Stimulated activated effector memory CD8-positive, alpha-beta T cell treated with anti-CD3 and anti-CD28 coated beads, Interleukin-12 subunit alpha, Interleukin-12 subunit beta, amount 100 ng/mL, for 72 hours (primary cell): ENCODE measurements at regions not wholly inside any gene's neighbourhood (a gene's known extent, or its start where the extent isn't known, plus 50 kb on each side); places are given as distances from the start of the nearest gene placed in this dataset.
"Not testable (repeated sequence)": the region's sequence is repeated elsewhere in the genome, so short reads cannot be mapped to it uniquely, and the experiment has no call there.

Source experiments
- ATAC-seq: fragments of 150-1000 bp; cut with Tn5 transposase; 2 replicates; pipeline ENCODE4 v1.10.0; 2021
- DNase-seq, 2 donors: peaks; one replicate each; pipeline ENCODE4 v3.0.0; 2021 to 2022; ENCODE audit warnings: low spot score in 2 of 2
- H3K27ac Mint-ChIP-seq: one replicate; pipeline ENCODE4 v1.8.0; 2022; ENCODE audit warnings: mild to moderate bottlenecking, mixed read lengths
- H3K36me3 Mint-ChIP-seq: one replicate; pipeline ENCODE4 v1.8.0; 2022; ENCODE audit warnings: mild to moderate bottlenecking, mixed read lengths
- H3K4me1 Mint-ChIP-seq: one replicate; pipeline ENCODE4 v1.8.0; 2022; ENCODE audit warnings: mixed read lengths
- H3K4me3 Mint-ChIP-seq: one replicate; pipeline ENCODE4 v1.8.0; 2022; ENCODE audit warnings: mild to moderate bottlenecking, mixed read lengths
- H3K9me3 Mint-ChIP-seq: one replicate; pipeline ENCODE4 v1.8.0; 2022; ENCODE audit warnings: mixed read lengths

DNA sequence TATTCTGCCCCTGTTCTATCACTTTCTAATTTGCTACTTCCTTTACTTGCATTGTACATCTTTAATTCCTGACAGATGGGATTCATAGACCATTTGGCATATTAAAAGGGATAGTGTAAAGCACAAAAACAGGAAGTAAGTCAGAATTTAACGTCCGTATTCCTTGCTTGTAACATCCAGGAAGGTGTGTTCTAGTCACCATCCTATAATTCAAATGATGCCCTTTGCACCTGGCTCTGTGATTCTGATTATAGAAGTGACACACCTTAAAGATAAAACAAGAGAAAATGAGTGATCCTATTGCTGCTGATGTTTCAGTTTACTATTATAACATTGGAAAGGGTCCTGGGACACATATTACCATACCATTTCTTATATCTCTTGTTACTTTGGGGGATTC is 238.7 kb upstream of the NR3C2 start:
- ATAC-seq (no peak), DNase-seq (no peak)
- H3K4me3 Mint-ChIP-seq, result no peak overlapping the region
- H3K9me3 Mint-ChIP-seq, result no peaks in the 10 kb centered on the region
- no peak overlapping the region for H3K27ac Mint-ChIP-seq
- no peaks in the 10 kb centered on the region for H3K36me3 Mint-ChIP-seq
- no peaks in the 10 kb centered on the region for H3K4me1 Mint-ChIP-seq

DNA sequence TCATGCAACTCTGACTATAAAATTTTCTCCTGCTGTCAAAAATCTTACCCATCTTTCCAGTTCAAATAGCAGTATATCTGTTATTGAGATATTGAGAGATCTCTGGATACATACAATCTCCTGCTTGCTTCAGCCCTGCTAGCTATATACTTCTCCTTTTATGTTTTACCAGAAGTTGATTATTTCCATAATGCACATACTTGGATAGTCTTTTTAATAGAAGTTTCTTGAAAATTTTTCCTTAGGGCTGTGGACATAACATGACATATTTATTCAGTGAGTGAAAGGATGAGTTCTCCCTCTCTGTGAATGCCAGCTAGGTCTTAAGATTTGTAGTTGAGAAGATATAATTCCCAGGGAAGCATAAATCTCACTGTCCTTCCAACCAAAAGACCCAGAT is 234.1 kb upstream of the NR3C2 start:
- no peaks in the 10 kb centered on the region for H3K4me1 Mint-ChIP-seq
- DNase-seq (no peak), ATAC-seq (no peak)
- H3K4me3 Mint-ChIP-seq, result no peak overlapping the region
- no peaks in the 10 kb centered on the region for H3K9me3 Mint-ChIP-seq
- H3K36me3 Mint-ChIP-seq, result no peaks in the 10 kb centered on the region
- H3K27ac Mint-ChIP-seq, result no peak overlapping the region

DNA sequence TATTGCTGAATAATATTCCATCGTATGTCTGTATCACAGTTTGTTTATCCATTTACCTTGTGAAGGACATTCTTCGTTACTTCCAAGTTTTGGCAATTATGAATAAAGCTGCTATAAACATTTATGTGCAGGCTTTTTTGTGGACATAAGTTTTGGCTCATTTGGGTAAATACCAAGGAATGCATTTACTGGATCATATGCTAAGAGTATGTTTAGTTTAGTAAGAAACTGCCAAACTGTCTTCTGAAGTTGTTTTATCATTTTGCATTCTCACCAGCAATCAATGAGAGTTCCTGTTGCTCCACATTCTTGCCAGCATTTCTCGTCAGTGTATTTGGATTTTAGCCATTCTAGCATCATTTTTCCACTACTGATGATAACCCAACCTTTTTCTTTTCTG is 232.7 kb upstream of the NR3C2 start:
- no peaks in the 10 kb centered on the region for H3K9me3 Mint-ChIP-seq
- DNase-seq (no peak), ATAC-seq (no peak)
- H3K4me3 Mint-ChIP-seq, result no peak overlapping the region
- no peaks in the 10 kb centered on the region for H3K36me3 Mint-ChIP-seq
- H3K4me1 Mint-ChIP-seq, result no peaks in the 10 kb centered on the region
- no peak overlapping the region for H3K27ac Mint-ChIP-seq

- no peaks in the 10 kb centered on the region for H3K36me3 Mint-ChIP-seq
- H3K4me3 Mint-ChIP-seq, result no peak overlapping the region
- H3K27ac Mint-ChIP-seq, result no peak overlapping the region
- ATAC-seq (no peak), DNase-seq (no peak)
- no peaks in the 10 kb centered on the region for H3K4me1 Mint-ChIP-seq
- H3K9me3 Mint-ChIP-seq, result no peaks in the 10 kb centered on the region
These were observed 222.4 kb upstream of the NR3C2 start for GRCh38 chr4:148664636-148665035.

GRCh38 chr4:148654131-148654530 is 211.9 kb upstream of the NR3C2 start:
- DNase-seq (no peak), ATAC-seq (no peak)
- Mint-ChIP-seq H3K27ac (no peak overlapping the region), H3K4me1 (no peaks in the 10 kb centered on the region), H3K9me3 (no peaks in the 10 kb centered on the region), H3K4me3 (no peak overlapping the region), H3K36me3 (no peaks in the 10 kb centered on the region)

- ATAC-seq, result no peak
- H3K4me1 Mint-ChIP-seq, result no peaks in the 10 kb centered on the region
- H3K36me3 Mint-ChIP-seq, result no peaks in the 10 kb centered on the region
- H3K4me3 Mint-ChIP-seq, result no peak overlapping the region
- H3K9me3 Mint-ChIP-seq, result no peaks in the 10 kb centered on the region
- no peak for DNase-seq
- no peak overlapping the region for H3K27ac Mint-ChIP-seq
These were observed 211.5 kb upstream of the NR3C2 start for GRCh38 chr4:148653681-148654080.

GRCh38 chr4:148651991-148652390 is 209.8 kb upstream of the NR3C2 start:
- Mint-ChIP-seq H3K27ac (no peak overlapping the region), H3K9me3 (no peaks in the 10 kb centered on the region), H3K4me3 (no peak overlapping the region), H3K4me1 (no peaks in the 10 kb centered on the region), H3K36me3 (no peaks in the 10 kb centered on the region)
- no peak for DNase-seq
- ATAC-seq, result no peak

DNA sequence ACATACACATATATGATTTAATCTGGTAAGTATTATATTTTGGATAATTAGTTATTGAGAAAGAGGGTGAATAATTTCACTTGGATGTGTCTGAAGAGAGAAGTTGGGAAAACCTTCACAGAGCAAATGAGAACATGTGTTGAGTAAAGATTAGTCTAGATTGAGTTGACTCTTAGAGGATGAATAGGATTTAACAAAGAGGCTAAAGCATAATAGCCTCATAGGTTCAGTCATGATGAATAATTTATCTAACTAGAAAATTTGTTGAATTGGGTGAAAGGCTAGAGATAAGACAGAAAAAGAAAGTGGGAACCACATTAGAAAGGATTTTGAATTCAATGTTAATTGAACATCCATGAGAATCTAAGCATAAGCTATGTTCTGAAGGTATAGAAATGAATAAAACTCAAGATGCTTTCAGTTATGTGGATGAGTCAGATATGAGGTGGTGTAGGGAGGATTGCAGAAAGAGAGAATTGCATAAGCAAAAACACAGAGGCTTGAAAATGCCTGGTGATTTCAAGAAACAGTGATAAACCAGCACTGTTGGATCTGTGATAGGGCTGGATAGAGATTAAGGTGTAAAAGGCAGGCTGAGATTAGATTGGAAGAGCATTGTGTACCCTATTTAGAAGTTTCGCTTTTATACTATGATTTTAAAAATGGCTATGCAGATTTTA is 207.6 kb upstream of the NR3C2 start:
- Mint-ChIP-seq H3K27ac (no peak overlapping the region), H3K36me3 (no peaks in the 10 kb centered on the region), H3K9me3 (no peaks in the 10 kb centered on the region), H3K4me3 (no peak overlapping the region), H3K4me1 (no peaks in the 10 kb centered on the region)
- peak; percentile 84 for ATAC-seq
- DNase-seq, result no peak

GRCh38 chr4:148643851-148644250 is 201.6 kb upstream of the NR3C2 start:
- DNase-seq, result no peak
- H3K36me3 Mint-ChIP-seq, result no peaks in the 10 kb centered on the region
- no peak overlapping the region for H3K27ac Mint-ChIP-seq
- H3K4me1 Mint-ChIP-seq, result no peaks in the 10 kb centered on the region
- H3K9me3 Mint-ChIP-seq, result peaks cover 2% of the 10 kb centered on the region
- ATAC-seq, result no peak
- no peak overlapping the region for H3K4me3 Mint-ChIP-seq

DNA sequence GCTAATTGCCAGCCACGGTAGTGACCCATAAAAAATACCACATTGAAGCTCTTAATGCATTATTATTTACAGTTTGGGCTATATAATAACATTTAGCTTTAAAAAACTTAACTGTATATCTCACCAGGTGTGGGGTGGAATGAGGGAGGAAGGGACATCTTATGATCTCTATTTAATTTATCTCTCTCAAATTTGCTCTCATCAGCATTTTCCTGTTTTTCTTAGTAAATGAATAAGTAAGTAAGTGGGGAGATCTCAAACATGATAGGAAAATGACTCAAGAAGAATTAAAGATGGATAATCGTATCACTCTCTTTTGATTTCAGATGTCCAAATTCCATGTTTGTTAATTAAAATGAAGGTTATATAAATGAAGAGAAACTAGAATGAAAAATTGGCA is 200.7 kb upstream of the NR3C2 start:
- Mint-ChIP-seq H3K9me3 (peaks cover 5% of the 10 kb centered on the region), H3K27ac (no peak overlapping the region), H3K4me1 (no peaks in the 10 kb centered on the region), H3K36me3 (no peaks in the 10 kb centered on the region), H3K4me3 (no peak overlapping the region)
- ATAC-seq (no peak), DNase-seq (no peak)

DNA sequence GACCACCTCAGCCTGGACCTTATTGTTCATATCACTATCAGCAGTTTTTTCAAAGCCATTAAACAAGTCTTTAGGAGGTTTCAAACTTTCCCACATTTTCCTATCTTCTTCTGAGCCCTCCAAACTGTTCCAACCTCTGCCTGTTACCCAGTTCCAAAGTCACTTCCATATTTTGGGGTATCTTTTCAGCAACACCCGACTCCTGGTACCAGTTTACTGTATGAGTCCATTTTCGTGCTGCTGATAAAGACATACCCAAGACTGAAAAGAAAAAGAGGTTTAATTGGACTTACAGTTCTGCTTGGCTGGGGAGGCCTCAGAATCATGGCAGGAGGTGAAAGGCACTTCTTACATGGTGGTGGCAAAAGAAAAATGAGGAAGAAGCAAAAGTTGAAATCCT is 195.9 kb upstream of the NR3C2 start:
- not testable (repeated sequence) for H3K4me1 Mint-ChIP-seq, H3K4me3 Mint-ChIP-seq, ATAC-seq, H3K27ac Mint-ChIP-seq, DNase-seq, H3K36me3 Mint-ChIP-seq
- peaks cover 12% of the 10 kb centered on the region for H3K9me3 Mint-ChIP-seq

DNA sequence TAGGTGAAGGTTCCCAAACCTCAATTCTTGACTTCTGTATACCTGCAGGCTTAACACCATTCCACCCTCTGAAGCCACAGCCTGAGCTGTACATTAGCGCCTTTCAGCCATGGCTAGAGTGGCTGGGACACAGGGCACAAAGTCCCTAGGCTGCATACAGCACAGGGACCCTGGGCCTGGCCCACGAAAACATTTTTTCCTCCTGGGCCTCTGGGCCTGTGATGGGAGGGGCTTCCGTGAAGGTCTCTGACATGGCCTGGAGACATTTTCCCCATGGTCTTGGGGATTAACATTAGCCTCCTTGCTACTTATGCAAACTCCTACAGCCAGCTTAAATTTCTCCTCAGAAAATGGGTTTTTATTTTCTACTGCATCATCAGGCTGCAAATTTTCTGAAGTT is 195.2 kb upstream of the NR3C2 start:
- not testable (repeated sequence) for H3K27ac Mint-ChIP-seq, ATAC-seq, H3K4me1 Mint-ChIP-seq, H3K4me3 Mint-ChIP-seq, H3K36me3 Mint-ChIP-seq, DNase-seq
- peaks cover 12% of the 10 kb centered on the region for H3K9me3 Mint-ChIP-seq

DNA sequence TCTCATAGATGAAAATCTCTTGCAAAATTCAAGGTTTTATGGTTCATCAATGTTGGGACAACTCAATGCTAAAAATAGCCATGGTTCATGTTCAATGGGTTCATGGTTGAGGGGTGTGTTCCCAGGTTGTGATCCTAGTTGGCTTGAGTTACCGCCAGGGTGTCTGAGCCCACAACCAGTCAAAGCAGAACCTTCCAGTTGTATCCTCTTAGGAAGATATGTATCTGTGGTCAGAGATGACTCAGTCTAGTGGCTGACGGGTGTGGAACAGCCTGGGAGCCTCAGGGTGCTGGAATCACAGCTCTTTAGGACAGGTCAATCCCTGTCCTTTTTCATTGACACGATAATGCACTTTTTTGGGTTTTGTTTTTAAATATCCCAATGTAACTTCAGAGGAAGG is 192.3 kb upstream of the NR3C2 start:
- H3K4me3 Mint-ChIP-seq, result no peak overlapping the region
- H3K27ac Mint-ChIP-seq, result no peak overlapping the region
- H3K36me3 Mint-ChIP-seq, result no peaks in the 10 kb centered on the region
- no peak for DNase-seq
- H3K4me1 Mint-ChIP-seq, result no peaks in the 10 kb centered on the region
- no peak for ATAC-seq
- H3K9me3 Mint-ChIP-seq, result peaks cover 10% of the 10 kb centered on the region

- ATAC-seq, result no peak
- DNase-seq, result no peak
- H3K27ac Mint-ChIP-seq, result no peak overlapping the region
These were observed 191.5 kb upstream of the NR3C2 start for GRCh38 chr4:148633720-148634119.

GRCh38 chr4:148632476-148632875 is 190.3 kb upstream of the NR3C2 start:
- DNase-seq (no peak), ATAC-seq (no peak)
- Mint-ChIP-seq H3K27ac (no peak overlapping the region), H3K9me3 (peaks cover 6% of the 10 kb centered on the region), H3K36me3 (no peaks in the 10 kb centered on the region), H3K4me1 (no peaks in the 10 kb centered on the region), H3K4me3 (no peak overlapping the region)

More at GRCh38 chr4:148633720-148634119, 191.5 kb upstream of the NR3C2 start:
- Mint-ChIP-seq H3K36me3 (no peaks in the 10 kb centered on the region), H3K4me3 (no peak overlapping the region), H3K9me3 (peaks cover 10% of the 10 kb centered on the region), H3K4me1 (no peaks in the 10 kb centered on the region)

- Mint-ChIP-seq H3K4me1 (no peaks in the 10 kb centered on the region), H3K36me3 (no peaks in the 10 kb centered on the region), H3K27ac (no peak overlapping the region), H3K4me3 (no peak overlapping the region), H3K9me3 (peaks cover 4% of the 10 kb centered on the region)
- DNase-seq, result no peak
- no peak for ATAC-seq
These were observed 187.8 kb upstream of the NR3C2 start for GRCh38 chr4:148630051-148630450.

- Mint-ChIP-seq H3K4me3 (no peak overlapping the region), H3K9me3 (peaks cover 23% of the 10 kb centered on the region), H3K36me3 (no peaks in the 10 kb centered on the region), H3K27ac (no peak overlapping the region), H3K4me1 (no peaks in the 10 kb centered on the region)
- DNase-seq (no peak), ATAC-seq (no peak)
These were observed 176.6 kb upstream of the NR3C2 start for GRCh38 chr4:148618856-148619255.
